PFSK-1 (cell line): ENCODE measurements at regions not wholly inside any gene's neighbourhood (a gene's known extent, or its start where the extent isn't known, plus 50 kb on each side); places are given as distances from the start of the nearest gene placed in this dataset.

Experiments used
- POLR2AphosphoS5 ChIP-seq: IDR thresholded peaks from 2 replicates; pipeline ENCODE4 v1.6.1; 2012; ENCODE audit warnings: low read depth, mild to moderate bottlenecking, control low read depth, low read length, moderate library complexity
- TAF1 ChIP-seq: IDR thresholded peaks from 2 replicates; pipeline ENCODE4 v1.6.1; 2012; ENCODE audit warnings: low read length, control low read depth, borderline replicate concordance; ENCODE audit not compliant: insufficient read depth

- TF ChIP-seq POLR2AphosphoS5: no peak
- TF ChIP-seq TAF1: no peak
These were observed 501.2 kb upstream of the COBL start for GRCh38 chr7:51817694-51818225.
